ENCODE measurements at regions not wholly inside any gene's neighbourhood (a gene's known extent, or its start where the extent isn't known, plus 50 kb on each side); places are given as distances from the start of the nearest gene placed in this dataset.
A peak's percentile ranks its signal among the peaks of the same experiment; 100 is the strongest.

GRCh38 chr1:221327954-221328353, 413.9 kb downstream of the DUSP10 start:
- WGBS, 2 donors, result 34 to 35% methylated on average over 4 of the region's 4 CpGs
- intact Hi-C loops (cut with DNase I; ENCODE audit: low total_unique reads), result no loop called here
- H3K27me3 ChIP-seq, result no peaks in the 10 kb centered on the region
- H3K36me3 ChIP-seq (ENCODE audit: low read depth, missing control alignments), result no peaks in the 10 kb centered on the region
- no peak for DNase-seq
- no peak overlapping the region for H3K4me3 ChIP-seq
- H3K27ac ChIP-seq, result no peak overlapping the region
- TF ChIP-seq CTCF (IDR thresholded peaks at IDR 0.05) (no peak), POLR2A (IDR thresholded peaks at IDR 0.05) (no peak)
- no peaks in the 10 kb centered on the region for H3K4me1 ChIP-seq
- H3K9me3 ChIP-seq, result no peaks in the 10 kb centered on the region

GRCh38 chr1:221328371-221328770, 413.5 kb downstream of the DUSP10 start:
- WGBS, 2 donors, result 77 to 79% methylated on average over 2 of the region's 2 CpGs
- no peaks in the 10 kb centered on the region for H3K9me3 ChIP-seq
- H3K27ac ChIP-seq, result no peak overlapping the region
- no peak overlapping the region for H3K4me3 ChIP-seq
- no peaks in the 10 kb centered on the region for H3K36me3 ChIP-seq (ENCODE audit: low read depth, missing control alignments)
- TF ChIP-seq CTCF (IDR thresholded peaks at IDR 0.05) (no peak), POLR2A (IDR thresholded peaks at IDR 0.05) (no peak)
- intact Hi-C loops (cut with DNase I; ENCODE audit: low total_unique reads), result no loop called here
- H3K27me3 ChIP-seq, result no peaks in the 10 kb centered on the region
- no peak for DNase-seq
- no peaks in the 10 kb centered on the region for H3K4me1 ChIP-seq

GRCh38 chr1:221331273-221332183, 410.4 kb downstream of the DUSP10 start:
- 97 to 100% methylated on average over 1 of the region's 1 CpG for WGBS, 2 donors
- TF ChIP-seq CTCF (IDR thresholded peaks at IDR 0.05) (no peak), POLR2A (IDR thresholded peaks at IDR 0.05) (no peak)
- Histone ChIP-seq H3K4me1 (peaks cover 22% of the 10 kb centered on the region), H3K27ac (no peak overlapping the region), H3K27me3 (no peaks in the 10 kb centered on the region), H3K9me3 (no peaks in the 10 kb centered on the region), H3K36me3 (ENCODE audit: low read depth, missing control alignments) (no peaks in the 10 kb centered on the region), H3K4me3 (no peak overlapping the region)
- DNase-seq, result no peak
- intact Hi-C loops (cut with DNase I; ENCODE audit: low total_unique reads), result no loop called here

GRCh38 chr1:221334062-221334461, 407.8 kb downstream of the DUSP10 start:
- H3K9me3 ChIP-seq, result no peaks in the 10 kb centered on the region
- peak overlapping the region in 1 of 2 donors; percentile 17 for H3K4me3 ChIP-seq
- WGBS, 2 donors, result 12 to 14% methylated on average over 2 of the region's 2 CpGs
- no peaks in the 10 kb centered on the region for H3K27me3 ChIP-seq
- no peak for TF ChIP-seq CTCF (IDR thresholded peaks at IDR 0.05)
- no peak for TF ChIP-seq POLR2A (IDR thresholded peaks at IDR 0.05)
- intact Hi-C loops (cut with DNase I; ENCODE audit: low total_unique reads), result no loop called here
- H3K36me3 ChIP-seq (ENCODE audit: low read depth, missing control alignments), result no peaks in the 10 kb centered on the region
- H3K4me1 ChIP-seq, result peaks cover 24% of the 10 kb centered on the region
- H3K27ac ChIP-seq, result no peak overlapping the region
- DNase-seq, result no peak

Measured in testis (tissue), 2 donors.